ELR (cell line): ENCODE measurements at regions not wholly inside any gene's neighbourhood (a gene's known extent, or its start where the extent isn't known, plus 50 kb on each side); places are given as distances from the start of the nearest gene placed in this dataset.

Experiments used
- DNase-seq: peaks from one replicate; pipeline ENCODE4 v3.0.0-alpha.2; 2015; ENCODE audit warnings: low read depth

GRCh38 chr2:70397186-70397585, 95.3 kb upstream of the FAM136A start:
- DNase-seq: no peak

DNA sequence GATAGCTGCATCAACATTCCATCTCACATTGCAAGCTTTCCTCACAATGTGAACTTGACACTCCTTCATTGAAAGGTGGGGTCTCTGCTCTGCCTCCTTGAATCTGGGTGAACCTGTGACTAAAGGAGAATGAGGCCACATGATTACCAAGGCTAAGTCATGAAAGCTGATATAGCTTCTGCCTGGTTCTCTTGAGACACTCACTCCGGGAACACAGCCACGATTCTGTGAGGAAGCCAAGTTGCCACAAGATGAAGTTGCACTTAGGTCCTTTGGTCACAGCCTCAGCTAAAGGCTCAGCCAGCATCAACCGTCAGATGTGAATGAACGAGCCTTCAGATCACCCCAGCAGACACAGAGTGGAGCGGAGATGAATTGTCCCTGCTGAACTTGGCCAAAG, 94.7 kb upstream of the FAM136A start:
- no peak for DNase-seq

- DNase-seq: no peak
Observed at GRCh38 chr2:70393881-70394280, 92.0 kb upstream of the FAM136A start.

- DNase-seq: peak; percentile 53
Observed at GRCh38 chr2:70391988-70392387, 90.1 kb upstream of the FAM136A start.

- DNase-seq: no peak
Observed at GRCh38 chr2:70391259-70391658, 89.4 kb upstream of the FAM136A start.

- no peak for DNase-seq
Observed at GRCh38 chr2:70388813-70389212, 86.9 kb upstream of the FAM136A start.

GRCh38 chr2:70388128-70388527, 86.3 kb upstream of the FAM136A start:
- peak; percentile 37 for DNase-seq

DNA sequence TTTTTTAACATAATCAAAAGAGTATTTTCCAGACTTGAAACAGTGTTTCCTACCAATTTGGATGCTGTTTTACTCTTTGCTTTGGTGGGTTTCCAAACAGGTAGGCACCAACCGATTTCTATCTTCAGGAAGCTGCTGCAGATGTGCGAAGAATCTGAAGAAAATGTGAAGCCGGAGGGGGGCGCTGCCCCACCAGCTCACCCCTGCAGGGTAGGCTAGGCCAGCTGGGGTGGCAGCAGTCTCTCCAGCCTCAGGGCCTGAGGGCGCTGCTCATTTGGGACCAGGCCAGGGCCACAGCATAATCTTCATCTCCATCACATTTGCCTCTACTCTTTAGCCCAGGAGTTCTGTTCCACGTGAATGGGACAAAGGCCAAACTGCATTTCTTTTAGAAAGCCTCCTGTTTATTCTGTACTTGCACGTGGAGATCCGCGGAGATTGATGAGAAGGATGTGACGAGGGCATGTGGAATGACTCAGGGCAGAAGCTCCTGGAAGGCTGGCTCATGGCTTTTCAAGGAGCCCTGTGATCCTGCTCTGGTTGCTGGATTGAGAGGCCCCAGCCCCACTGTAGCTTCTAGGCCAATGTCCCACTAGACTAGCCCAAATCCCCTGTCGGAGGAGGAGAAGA, 84.2 kb upstream of the FAM136A start:
- peak; percentile 62 for DNase-seq

DNA sequence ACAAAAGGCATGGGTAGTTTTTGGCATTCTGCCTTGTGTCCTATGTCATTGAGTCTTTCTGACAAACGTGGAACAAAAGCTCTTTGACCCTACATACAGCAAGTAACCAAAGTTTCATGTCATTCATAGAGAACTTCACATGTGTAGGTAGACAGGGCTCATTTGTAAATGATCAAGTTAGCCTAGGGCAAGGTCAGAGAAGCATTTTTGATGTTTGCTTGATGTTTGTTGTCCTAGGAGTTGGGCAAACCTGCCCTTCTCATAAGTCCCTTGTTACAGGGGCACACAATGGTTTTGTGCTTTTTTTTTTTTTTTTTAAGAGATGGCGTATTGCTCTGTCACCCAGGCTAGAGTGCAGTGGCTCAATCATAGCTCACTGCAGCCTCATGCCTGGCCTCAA, 83.3 kb upstream of the FAM136A start:
- DNase-seq: no peak

- DNase-seq: peak; percentile 83
Observed at GRCh38 chr2:70381821-70382220, 80.0 kb upstream of the FAM136A start.

- DNase-seq: peak; percentile 80
Observed at GRCh38 chr2:70381235-70381634, 79.4 kb upstream of the FAM136A start.

DNA sequence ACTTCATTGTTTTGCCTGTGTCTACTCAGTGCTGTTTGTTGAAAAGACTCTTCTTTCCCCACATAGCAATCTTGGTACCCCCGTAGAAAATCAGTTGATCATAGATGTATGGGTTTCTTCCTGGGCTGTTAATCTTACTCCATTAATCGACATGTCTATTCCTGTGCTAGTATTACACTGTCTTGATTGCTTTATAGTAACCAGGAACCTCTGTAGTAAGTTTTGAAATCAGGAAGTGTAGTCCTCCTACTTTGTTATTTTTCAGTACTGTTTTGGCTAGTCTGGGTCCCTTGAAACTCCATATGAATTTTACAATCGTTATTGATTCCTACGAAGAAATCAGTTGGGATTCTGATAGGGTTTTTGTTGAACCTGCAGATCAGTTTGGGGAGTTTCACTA, 78.8 kb upstream of the FAM136A start:
- DNase-seq: no peak

DNA sequence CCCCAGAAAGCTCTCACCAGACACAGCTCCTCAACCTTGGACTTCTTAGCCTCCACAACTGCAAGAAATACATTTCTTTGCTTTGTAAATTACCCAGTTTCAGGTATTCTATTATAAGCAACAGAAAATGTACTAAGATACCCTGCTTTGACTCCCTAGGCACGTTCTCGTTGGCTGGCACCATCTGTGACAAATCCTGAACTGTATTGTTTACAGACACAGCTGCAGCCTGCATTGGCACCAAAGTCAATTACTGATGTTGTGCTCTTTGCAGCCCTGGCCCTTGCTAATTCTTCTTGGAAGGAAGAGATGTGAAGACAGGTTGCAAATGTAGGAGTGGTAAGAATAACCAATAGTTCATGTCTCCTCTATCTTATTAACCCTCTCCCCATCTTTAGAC, 72.7 kb upstream of the FAM136A start:
- no peak for DNase-seq

GRCh38 chr2:70371753-70372152, 69.9 kb upstream of the FAM136A start:
- DNase-seq: peak; percentile 92

GRCh38 chr2:70369082-70369481, 67.2 kb upstream of the FAM136A start:
- no peak for DNase-seq

DNA sequence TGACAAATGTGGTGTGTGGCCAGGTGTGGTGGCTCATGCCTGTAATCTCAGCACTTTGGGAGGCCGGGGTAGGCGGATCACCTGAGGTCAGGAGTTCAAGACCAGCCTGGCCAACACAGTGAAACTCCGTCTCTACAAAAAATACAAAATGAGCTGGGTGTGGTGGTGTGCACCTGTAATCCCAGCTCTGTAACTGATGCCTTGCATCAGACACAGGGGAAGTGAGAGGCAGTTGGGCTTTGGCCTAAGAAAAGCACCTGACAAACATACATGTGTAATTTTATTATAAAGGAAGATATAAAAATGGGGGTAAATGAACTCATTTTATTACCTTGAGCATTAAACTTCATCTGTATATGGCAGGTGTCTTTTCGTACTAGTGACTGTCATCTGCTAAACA, 66.7 kb upstream of the FAM136A start:
- DNase-seq: no peak

- peak; percentile 40 for DNase-seq
Observed at GRCh38 chr2:70367722-70368323, 66.0 kb upstream of the FAM136A start.

GRCh38 chr2:70362661-70363060, 60.8 kb upstream of the FAM136A start:
- DNase-seq: peak; percentile 24

- peak; percentile 6 for DNase-seq
Observed at GRCh38 chr2:70360661-70361270, 58.9 kb upstream of the FAM136A start.

- peak; percentile 72 for DNase-seq
Observed at GRCh38 chr2:70357684-70358071, 55.8 kb upstream of the FAM136A start.

DNA sequence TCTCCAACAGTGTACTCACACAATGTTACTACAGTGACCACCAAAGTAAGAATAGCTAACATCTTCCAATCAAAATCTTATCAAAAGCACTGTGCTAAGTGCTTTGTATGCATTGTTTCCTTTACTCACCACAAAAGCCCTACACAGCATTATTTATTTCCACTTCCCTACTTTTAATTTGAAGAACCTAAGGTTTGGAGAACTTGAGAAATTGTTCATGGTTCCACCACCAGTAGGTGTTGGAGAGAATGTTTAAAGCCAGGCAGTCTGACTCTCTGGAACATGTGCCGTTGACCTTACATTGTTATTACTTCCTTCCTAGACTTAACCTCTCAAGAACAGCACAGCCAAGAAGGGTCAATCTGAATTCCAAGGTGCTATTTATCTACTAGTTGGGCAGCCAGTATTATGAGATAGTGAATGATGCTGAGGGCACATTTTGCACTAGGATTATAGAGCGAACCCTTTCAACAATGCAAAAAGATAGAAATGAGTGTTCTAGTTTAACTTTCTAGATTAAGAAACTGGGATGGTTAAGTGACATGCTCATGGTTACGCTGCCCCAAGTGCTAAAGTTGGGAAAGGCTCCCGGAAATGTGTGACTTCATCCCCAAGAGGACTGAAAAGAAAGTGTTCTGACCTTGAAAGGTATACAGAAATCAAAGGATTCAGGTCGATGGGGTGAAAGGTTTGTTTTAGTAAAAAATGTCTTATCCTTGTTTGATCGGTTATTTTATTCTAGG, 55.2 kb upstream of the FAM136A start:
- DNase-seq: no peak

DNA sequence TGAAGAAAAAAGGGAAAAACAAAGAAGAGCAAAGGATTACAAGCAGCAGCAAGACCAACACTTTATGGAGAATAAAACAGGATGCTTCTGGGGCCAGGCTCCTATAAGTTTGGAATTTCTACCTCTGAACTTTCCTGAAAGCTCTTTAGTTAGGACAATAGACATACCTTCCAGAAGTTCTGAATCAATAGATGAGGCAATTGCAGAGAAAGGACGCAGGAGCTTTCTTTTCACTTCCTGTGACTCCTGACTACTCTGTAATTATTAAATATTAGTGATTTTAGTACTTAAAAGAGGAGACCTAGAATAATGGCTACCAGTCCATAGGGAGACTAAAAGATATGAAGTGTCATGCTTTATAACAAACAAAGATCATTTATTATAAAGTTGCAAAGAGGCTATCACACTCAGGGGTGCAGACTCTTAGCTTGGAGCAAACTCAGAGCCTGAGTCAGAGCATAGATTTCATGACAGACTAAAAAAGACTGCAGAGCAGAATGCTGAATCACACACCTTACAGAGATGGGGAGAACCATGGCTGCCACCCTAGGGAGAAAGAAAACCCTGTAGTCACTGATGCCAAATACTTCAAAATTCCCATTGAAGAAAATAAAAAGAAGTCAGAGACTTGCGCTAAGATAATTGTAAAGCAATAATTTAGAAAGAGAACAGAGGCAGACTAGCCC, 52.5 kb upstream of the FAM136A start:
- DNase-seq: peak; percentile 76
